WERI-Rb-1 (cell line): ENCODE measurements at regions not wholly inside any gene's neighbourhood (a gene's known extent, or its start where the extent isn't known, plus 50 kb on each side); places are given as distances from the start of the nearest gene placed in this dataset.
"Not testable (repeated sequence)": the region's sequence is repeated elsewhere in the genome, so short reads cannot be mapped to it uniquely, and the experiment has no call there.

Source experiments
- DNase-seq: peaks from one replicate; pipeline ENCODE4 v3.0.0-alpha.2; 2020
- H3K27ac ChIP-seq: fragments of 250-450 bp; sonication (Bioruptor Pico); 2 replicates; pipeline ENCODE4 v1.5.1; 2020; ENCODE audit warnings: mild to moderate bottlenecking, moderate library complexity
- H3K27me3 ChIP-seq: fragments of 250-450 bp; sonication (Bioruptor Pico); 2 replicates; pipeline ENCODE4 v1.5.1; 2021; ENCODE audit warnings: mild to moderate bottlenecking, low read depth, moderate library complexity; ENCODE audit not compliant: insufficient read depth, severe bottlenecking
- H3K36me3 ChIP-seq: fragments of 250-450 bp; sonication (Bioruptor Pico); 2 replicates; pipeline ENCODE4 v1.5.1; 2020; ENCODE audit warnings: mild to moderate bottlenecking, moderate library complexity
- H3K4me3 ChIP-seq: 2 replicates; pipeline ENCODE4 v1.5.1; 2011; ENCODE audit warnings: low read depth, mild to moderate bottlenecking, control low read depth, low read length
- H3K9me3 ChIP-seq: fragments of 250-450 bp; sonication (Bioruptor Pico); 2 replicates; pipeline ENCODE4 v1.5.1; 2021; ENCODE audit warnings: mild to moderate bottlenecking, moderate library complexity; ENCODE audit not compliant: severe bottlenecking
- TF ChIP-seq, protein P1 (sequence below): IDR thresholded peaks from 2 replicates; pipeline ENCODE4 v1.5.1; 2011; ENCODE audit warnings: low read depth, mild to moderate bottlenecking, control low read depth, inconsistent platforms, low read length

DNA sequence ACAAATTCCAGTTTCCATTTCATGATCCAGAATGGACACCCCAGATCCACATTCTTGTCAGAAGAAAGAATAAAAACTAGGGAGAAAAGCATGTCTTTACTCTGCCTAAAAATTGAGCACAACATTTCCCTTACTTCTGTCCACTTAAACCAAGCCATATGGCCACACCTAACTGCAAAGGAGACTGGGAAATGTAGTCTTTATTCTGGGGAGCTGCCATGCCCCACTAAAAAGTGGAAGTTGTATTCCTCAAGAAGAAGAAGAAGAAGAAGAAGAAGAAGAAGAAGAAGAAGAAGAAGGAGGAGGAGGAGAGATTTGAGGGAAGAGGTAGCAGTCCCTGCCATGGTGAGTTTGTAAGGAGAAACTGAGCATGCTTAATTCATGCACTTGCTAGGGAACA is 84.5 kb downstream of the GPR65 start:
- no peaks in the 10 kb centered on the region for H3K36me3 ChIP-seq
- TF ChIP-seq, protein P1, sequence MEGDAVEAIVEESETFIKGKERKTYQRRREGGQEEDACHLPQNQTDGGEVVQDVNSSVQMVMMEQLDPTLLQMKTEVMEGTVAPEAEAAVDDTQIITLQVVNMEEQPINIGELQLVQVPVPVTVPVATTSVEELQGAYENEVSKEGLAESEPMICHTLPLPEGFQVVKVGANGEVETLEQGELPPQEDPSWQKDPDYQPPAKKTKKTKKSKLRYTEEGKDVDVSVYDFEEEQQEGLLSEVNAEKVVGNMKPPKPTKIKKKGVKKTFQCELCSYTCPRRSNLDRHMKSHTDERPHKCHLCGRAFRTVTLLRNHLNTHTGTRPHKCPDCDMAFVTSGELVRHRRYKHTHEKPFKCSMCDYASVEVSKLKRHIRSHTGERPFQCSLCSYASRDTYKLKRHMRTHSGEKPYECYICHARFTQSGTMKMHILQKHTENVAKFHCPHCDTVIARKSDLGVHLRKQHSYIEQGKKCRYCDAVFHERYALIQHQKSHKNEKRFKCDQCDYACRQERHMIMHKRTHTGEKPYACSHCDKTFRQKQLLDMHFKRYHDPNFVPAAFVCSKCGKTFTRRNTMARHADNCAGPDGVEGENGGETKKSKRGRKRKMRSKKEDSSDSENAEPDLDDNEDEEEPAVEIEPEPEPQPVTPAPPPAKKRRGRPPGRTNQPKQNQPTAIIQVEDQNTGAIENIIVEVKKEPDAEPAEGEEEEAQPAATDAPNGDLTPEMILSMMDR, result no peak

DNA sequence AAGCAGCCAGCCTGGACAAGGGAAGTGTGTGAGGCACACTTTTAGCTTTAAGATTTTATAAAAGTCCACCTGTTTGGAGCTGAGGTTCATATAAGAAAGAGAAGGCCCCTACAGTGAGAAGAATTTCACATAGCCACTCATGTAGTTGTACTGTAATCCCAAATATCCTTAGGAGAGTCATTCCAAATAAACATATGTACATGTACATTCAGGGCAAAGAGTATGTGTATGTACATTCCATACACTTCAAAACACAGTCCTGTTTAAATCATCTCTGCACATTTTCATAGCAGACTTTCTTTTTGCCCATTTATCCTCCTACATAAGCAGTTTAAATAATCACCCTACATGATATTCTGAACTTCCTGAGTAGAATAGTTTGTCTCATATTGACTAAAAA is 87.6 kb downstream of the GPR65 start:
- H3K9me3 ChIP-seq, result no peaks in the 10 kb centered on the region
- H3K4me3 ChIP-seq, result no peak overlapping the region
- H3K27me3 ChIP-seq, result no peaks in the 10 kb centered on the region
- DNase-seq, result no peak
- TF ChIP-seq, protein P1, result no peak
- H3K36me3 ChIP-seq, result no peaks in the 10 kb centered on the region
- H3K27ac ChIP-seq, result no peak overlapping the region

More for the DNA sequence above, 84.5 kb downstream of the GPR65 start:
- no peaks in the 10 kb centered on the region for H3K9me3 ChIP-seq
- DNase-seq, result no peak
- H3K27ac ChIP-seq, result no peak overlapping the region
- H3K4me3 ChIP-seq, result no peak overlapping the region
- H3K27me3 ChIP-seq, result no peaks in the 10 kb centered on the region

DNA sequence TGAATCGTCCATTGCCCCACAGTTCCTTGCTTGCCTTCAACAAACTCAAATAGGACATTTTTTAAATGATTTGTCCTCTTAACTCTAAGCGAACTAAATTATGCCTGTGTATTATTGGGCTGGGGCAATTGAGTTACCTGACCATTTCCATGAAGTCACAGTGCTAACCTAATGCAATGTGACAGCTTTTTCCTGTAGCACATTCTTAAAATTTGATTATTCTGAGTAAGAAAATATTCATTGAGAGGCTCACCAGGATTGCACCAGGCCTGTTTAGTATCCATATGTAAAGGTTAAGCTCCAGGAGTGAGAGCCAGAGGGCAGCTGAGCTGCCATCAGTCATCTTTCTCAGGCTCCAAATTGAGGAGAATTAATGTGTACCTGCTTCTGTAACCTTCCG is 90.9 kb downstream of the GPR65 start:
- TF ChIP-seq, protein P1, result no peak
- Histone ChIP-seq H3K27ac (no peak overlapping the region), H3K36me3 (no peaks in the 10 kb centered on the region), H3K4me3 (no peak overlapping the region), H3K27me3 (no peaks in the 10 kb centered on the region), H3K9me3 (no peaks in the 10 kb centered on the region)
- DNase-seq, result no peak

DNA sequence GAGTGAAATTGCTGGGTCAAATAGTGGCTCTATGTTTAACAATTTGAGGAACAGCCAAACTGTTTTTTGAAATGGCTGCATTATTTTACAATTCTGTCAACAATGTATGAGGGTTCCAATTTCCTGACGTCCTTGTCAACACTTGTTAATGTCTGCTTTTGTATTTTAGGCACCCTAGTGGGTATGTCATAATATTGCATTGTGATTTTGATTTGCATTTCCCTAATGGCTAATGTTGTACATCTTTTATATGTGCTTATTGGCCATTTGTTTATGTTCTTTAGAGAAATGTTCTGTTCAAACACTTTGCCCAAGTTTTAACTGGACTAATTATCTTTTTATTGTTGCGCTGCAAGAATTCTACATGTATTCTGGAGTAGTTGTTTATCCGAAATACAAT is 93.2 kb downstream of the GPR65 start:
- no peaks in the 10 kb centered on the region for H3K9me3 ChIP-seq
- TF ChIP-seq, protein P1, result no peak
- no peaks in the 10 kb centered on the region for H3K36me3 ChIP-seq
- H3K27me3 ChIP-seq, result no peaks in the 10 kb centered on the region
- H3K27ac ChIP-seq, result no peak overlapping the region
- no peak for DNase-seq
- no peak overlapping the region for H3K4me3 ChIP-seq

DNA sequence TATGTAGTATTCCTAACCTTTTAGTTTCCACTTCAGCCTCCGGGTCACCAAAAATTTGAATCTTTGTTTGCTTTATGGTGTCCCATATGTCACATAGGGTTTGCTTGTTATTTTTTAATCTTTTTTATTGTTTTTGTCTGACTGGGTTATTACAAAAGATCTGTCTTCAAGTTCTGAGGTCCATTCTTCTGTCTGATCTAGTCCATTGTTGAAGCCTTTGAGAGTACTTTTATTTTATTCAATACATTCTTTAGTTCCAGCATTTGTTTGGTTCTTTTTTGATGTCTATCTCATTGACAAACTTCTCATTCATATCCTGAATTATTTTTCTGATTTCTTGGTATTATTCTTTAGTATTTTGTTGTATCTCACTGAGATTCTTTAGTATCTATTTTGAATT is 99.8 kb downstream of the GPR65 start:
- TF ChIP-seq, protein P1, result no peak
- Histone ChIP-seq H3K9me3 (peaks cover 4% of the 10 kb centered on the region), H3K27me3 (no peaks in the 10 kb centered on the region), H3K4me3 (no peak overlapping the region), H3K27ac (no peak overlapping the region), H3K36me3 (no peaks in the 10 kb centered on the region)
- DNase-seq, result no peak

DNA sequence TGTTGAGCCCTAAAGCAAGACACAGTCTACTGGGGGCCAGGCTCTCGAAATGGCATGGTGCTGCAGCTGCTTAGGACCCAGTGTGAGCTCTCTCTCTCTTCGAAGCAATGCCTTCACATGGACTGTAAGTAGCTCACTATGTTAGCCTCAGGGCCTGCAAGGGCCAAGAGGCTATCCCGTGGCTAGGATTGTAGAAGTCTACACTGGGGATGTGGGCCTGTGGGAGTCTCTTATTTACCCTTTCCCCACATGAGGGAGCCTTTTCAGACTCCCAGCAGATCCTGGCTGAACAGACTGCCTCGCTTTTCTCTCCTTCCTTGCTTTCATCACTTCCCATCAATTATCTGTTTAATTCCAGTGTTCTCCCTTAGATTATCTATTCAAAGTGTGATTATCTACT is 101.4 kb downstream of the GPR65 start:
- H3K27ac ChIP-seq, result no peak overlapping the region
- H3K36me3 ChIP-seq, result no peaks in the 10 kb centered on the region
- no peak overlapping the region for H3K4me3 ChIP-seq
- H3K27me3 ChIP-seq, result no peaks in the 10 kb centered on the region
- TF ChIP-seq, protein P1, result no peak
- H3K9me3 ChIP-seq, result peaks cover 4% of the 10 kb centered on the region
- no peak for DNase-seq

DNA sequence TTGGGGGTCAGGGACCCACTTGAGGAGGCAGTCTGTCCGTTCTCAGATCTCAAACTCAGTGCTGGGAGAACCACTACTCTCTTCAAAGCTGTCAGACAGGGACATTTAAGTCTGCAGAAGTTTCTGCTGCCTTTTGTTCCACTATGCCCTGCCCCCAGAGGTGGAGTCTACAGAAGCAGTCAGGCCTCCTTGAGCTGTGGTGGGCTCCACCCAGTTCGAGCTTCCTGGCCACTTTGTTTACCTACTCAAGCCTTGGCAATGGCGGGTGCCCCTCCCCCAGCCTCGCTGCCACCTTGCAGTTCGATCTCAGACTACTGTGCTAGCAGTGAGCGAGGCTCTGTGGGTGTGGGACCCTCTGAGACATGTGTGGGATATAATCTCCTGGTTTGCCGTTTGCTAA is 122.7 kb downstream of the GPR65 start:
- H3K36me3 ChIP-seq, H3K27ac ChIP-seq, H3K9me3 ChIP-seq, H3K4me3 ChIP-seq, H3K27me3 ChIP-seq: not testable (repeated sequence)
- peak; percentile 29 for DNase-seq
